Activated naive CD8-positive, alpha-beta T cell (primary cell): ENCODE measurements at regions not wholly inside any gene's neighbourhood (a gene's known extent, or its start where the extent isn't known, plus 50 kb on each side); places are given as distances from the start of the nearest gene placed in this dataset.
"Not testable (repeated sequence)": the region's sequence is repeated elsewhere in the genome, so short reads cannot be mapped to it uniquely, and the experiment has no call there.

Source experiments
- H3K27ac Mint-ChIP-seq: one replicate; pipeline ENCODE4 v1.8.0; 2021; ENCODE audit warnings: mixed read lengths
- H3K27me3 Mint-ChIP-seq: one replicate; pipeline ENCODE4 v1.8.0; 2021; ENCODE audit warnings: mixed read lengths
- H3K36me3 Mint-ChIP-seq: one replicate; pipeline ENCODE4 v1.8.0; 2021; ENCODE audit warnings: mixed read lengths
- H3K4me1 Mint-ChIP-seq: one replicate; pipeline ENCODE4 v1.8.0; 2021; ENCODE audit warnings: low read depth, mixed read lengths
- H3K4me3 Mint-ChIP-seq: one replicate; pipeline ENCODE4 v1.8.0; 2021; ENCODE audit warnings: mild to moderate bottlenecking, mixed read lengths
- H3K9me3 Mint-ChIP-seq: one replicate; pipeline ENCODE4 v1.8.0; 2021; ENCODE audit warnings: low read depth, mixed read lengths

- Mint-ChIP-seq H3K27me3 (no peaks in the 10 kb centered on the region), H3K4me3 (peak overlapping the region; percentile 33), H3K36me3 (peaks cover 16% of the 10 kb centered on the region), H3K27ac (peak overlapping the region; percentile 80), H3K9me3 (peaks cover 13% of the 10 kb centered on the region), H3K4me1 (peaks cover 14% of the 10 kb centered on the region)
Measured at GRCh38 chr2:176781570-176782217, 430.9 kb upstream of the HNRNPA3 start.

- Mint-ChIP-seq H3K27ac (no peak overlapping the region), H3K36me3 (peaks cover 16% of the 10 kb centered on the region), H3K4me1 (peaks cover 14% of the 10 kb centered on the region), H3K27me3 (no peaks in the 10 kb centered on the region), H3K9me3 (peaks cover 13% of the 10 kb centered on the region), H3K4me3 (no peak overlapping the region)
Measured at GRCh38 chr2:176784633-176785200, 427.9 kb upstream of the HNRNPA3 start.

- H3K4me1 Mint-ChIP-seq: no peaks in the 10 kb centered on the region
- peaks cover 9% of the 10 kb centered on the region for H3K27me3 Mint-ChIP-seq
- H3K36me3 Mint-ChIP-seq: no peaks in the 10 kb centered on the region
- no peak overlapping the region for H3K4me3 Mint-ChIP-seq
- no peak overlapping the region for H3K27ac Mint-ChIP-seq
- H3K9me3 Mint-ChIP-seq: no peaks in the 10 kb centered on the region
Measured at GRCh38 chr2:176789751-176790150, 422.8 kb upstream of the HNRNPA3 start.

- Mint-ChIP-seq H3K27ac (no peak overlapping the region), H3K27me3 (peaks cover 9% of the 10 kb centered on the region), H3K36me3 (no peaks in the 10 kb centered on the region), H3K4me3 (no peak overlapping the region), H3K4me1 (no peaks in the 10 kb centered on the region), H3K9me3 (no peaks in the 10 kb centered on the region)
Measured at GRCh38 chr2:176790468-176790867, 422.1 kb upstream of the HNRNPA3 start.

DNA sequence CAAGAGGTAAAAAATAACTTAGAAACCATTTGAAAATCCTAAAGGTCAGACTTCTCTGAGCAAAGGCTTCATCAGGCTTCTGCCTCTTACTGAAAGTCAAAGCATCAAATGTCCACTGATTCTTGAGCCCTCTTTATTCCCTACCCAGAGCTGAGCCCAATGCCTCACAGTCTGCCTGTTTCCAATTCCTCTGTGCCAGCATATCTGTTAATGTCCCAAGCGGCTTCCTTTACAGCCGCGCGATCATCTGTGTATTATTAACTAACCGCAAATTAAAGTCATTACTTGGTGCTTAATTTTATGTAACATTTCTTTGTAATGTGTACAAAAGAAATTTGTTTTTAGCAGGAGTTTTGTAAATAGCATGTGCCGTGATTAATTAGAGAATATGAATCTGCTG, 418.8 kb upstream of the HNRNPA3 start:
- Mint-ChIP-seq H3K9me3 (no peaks in the 10 kb centered on the region), H3K27me3 (peaks cover 11% of the 10 kb centered on the region), H3K27ac (no peak overlapping the region), H3K4me3 (no peak overlapping the region), H3K4me1 (no peaks in the 10 kb centered on the region), H3K36me3 (no peaks in the 10 kb centered on the region)

GRCh38 chr2:176794392-176794791, 418.2 kb upstream of the HNRNPA3 start:
- no peak overlapping the region for H3K4me3 Mint-ChIP-seq
- H3K36me3 Mint-ChIP-seq: no peaks in the 10 kb centered on the region
- no peak overlapping the region for H3K27ac Mint-ChIP-seq
- H3K27me3 Mint-ChIP-seq: peaks cover 11% of the 10 kb centered on the region
- no peaks in the 10 kb centered on the region for H3K9me3 Mint-ChIP-seq
- H3K4me1 Mint-ChIP-seq: no peaks in the 10 kb centered on the region

DNA sequence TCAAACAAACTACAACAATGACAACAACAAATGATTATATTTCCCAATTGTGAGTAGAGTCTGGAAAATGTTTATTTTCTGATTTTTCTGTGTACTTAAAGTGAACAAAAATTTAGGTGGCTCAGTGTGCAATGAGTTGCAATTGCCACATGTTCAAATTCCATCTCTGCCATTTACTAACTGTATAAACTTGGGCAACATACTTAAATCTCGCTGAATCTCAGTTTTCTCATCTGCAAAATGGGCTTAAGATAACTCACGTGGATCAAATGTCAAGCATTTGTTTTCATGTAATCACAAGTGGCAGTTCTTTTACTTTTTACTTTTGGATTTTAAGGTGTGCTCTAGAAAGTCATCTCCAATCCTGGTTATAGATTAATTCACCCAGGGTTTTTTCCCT, 416.8 kb upstream of the HNRNPA3 start:
- Mint-ChIP-seq H3K27ac (no peak overlapping the region), H3K4me3 (no peak overlapping the region), H3K27me3 (peaks cover 11% of the 10 kb centered on the region), H3K36me3 (no peaks in the 10 kb centered on the region), H3K4me1 (no peaks in the 10 kb centered on the region), H3K9me3 (no peaks in the 10 kb centered on the region)

DNA sequence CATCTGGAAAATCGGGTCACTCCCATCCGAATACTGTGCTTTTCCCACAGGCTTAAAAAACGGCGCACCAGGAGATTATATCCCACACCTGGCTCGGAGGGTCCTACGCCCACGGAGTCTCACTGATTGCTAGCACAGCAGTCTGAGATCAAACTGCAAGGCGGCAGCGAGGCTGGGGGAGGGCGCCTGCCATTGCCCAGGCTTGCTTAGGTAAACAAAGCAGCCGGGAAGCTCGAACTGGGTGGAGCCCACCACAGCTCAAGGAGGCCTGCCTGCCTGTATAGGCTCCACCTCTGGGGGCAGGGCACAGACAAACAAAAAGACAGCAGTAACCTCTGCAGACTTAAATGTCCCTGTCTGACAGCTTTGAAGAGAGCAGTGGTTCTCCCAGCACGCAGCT, 415.9 kb upstream of the HNRNPA3 start:
- H3K4me3 Mint-ChIP-seq, H3K27ac Mint-ChIP-seq, H3K4me1 Mint-ChIP-seq: not testable (repeated sequence)

GRCh38 chr2:176804392-176804791, 408.2 kb upstream of the HNRNPA3 start:
- Mint-ChIP-seq H3K36me3 (no peaks in the 10 kb centered on the region), H3K4me3 (no peak overlapping the region), H3K9me3 (no peaks in the 10 kb centered on the region), H3K27me3 (no peaks in the 10 kb centered on the region), H3K4me1 (no peaks in the 10 kb centered on the region), H3K27ac (no peak overlapping the region)

More for the DNA sequence above, 415.9 kb upstream of the HNRNPA3 start:
- H3K9me3 Mint-ChIP-seq, H3K27me3 Mint-ChIP-seq, H3K36me3 Mint-ChIP-seq: not testable (repeated sequence)

GRCh38 chr2:176805345-176805744, 407.2 kb upstream of the HNRNPA3 start:
- no peaks in the 10 kb centered on the region for H3K4me1 Mint-ChIP-seq
- no peak overlapping the region for H3K4me3 Mint-ChIP-seq
- H3K9me3 Mint-ChIP-seq: no peaks in the 10 kb centered on the region
- no peaks in the 10 kb centered on the region for H3K36me3 Mint-ChIP-seq
- no peaks in the 10 kb centered on the region for H3K27me3 Mint-ChIP-seq
- H3K27ac Mint-ChIP-seq: no peak overlapping the region

DNA sequence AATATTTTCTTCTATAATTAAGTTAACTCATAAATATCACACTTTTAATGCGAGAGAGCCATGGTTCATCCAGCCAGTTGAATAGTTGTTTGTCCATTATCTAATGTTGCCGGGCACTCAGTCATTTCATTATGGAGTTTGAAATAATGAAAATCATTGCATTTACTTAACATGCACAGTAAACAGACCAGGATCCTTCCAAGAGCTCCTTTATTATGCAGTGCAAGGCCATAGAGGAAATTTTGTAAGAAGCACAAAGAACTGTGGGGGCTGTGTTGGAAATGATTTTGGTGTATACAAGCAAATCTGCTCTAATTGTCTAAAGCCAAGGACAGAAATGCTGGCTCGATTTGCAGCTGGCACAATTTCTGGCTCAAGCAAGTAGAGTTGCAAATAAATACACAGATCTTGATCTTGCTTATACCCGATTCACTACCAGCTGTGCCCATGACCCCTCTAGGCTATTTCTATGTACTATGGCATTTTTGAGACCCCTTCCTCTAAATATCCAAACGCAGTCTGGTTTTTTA, 400.3 kb upstream of the HNRNPA3 start:
- Mint-ChIP-seq H3K27ac (no peak overlapping the region), H3K27me3 (no peaks in the 10 kb centered on the region), H3K36me3 (no peaks in the 10 kb centered on the region), H3K4me1 (peaks cover 22% of the 10 kb centered on the region), H3K4me3 (no peak overlapping the region), H3K9me3 (no peaks in the 10 kb centered on the region)

DNA sequence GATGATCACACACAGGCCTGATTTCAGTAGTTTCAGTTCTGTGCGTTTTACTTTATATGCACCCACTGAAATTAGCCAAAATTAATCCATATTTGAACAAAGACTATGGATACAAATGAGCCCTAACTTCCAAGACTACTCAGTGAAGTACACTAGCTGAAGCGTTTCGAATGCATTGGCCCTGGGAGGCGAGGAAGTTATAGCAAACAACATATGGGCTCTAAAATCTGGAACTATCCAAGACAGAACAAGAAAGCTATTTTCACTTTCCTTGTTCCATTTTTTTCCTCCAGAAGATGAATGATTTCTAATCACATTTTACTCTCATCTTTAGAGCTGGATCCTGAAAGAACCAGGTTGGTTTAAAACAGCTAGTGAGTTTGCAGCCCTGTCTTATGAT, 399.4 kb upstream of the HNRNPA3 start:
- no peak overlapping the region for H3K27ac Mint-ChIP-seq
- H3K4me1 Mint-ChIP-seq: peaks cover 25% of the 10 kb centered on the region
- no peak overlapping the region for H3K4me3 Mint-ChIP-seq
- H3K9me3 Mint-ChIP-seq: no peaks in the 10 kb centered on the region
- no peaks in the 10 kb centered on the region for H3K36me3 Mint-ChIP-seq
- no peaks in the 10 kb centered on the region for H3K27me3 Mint-ChIP-seq

DNA sequence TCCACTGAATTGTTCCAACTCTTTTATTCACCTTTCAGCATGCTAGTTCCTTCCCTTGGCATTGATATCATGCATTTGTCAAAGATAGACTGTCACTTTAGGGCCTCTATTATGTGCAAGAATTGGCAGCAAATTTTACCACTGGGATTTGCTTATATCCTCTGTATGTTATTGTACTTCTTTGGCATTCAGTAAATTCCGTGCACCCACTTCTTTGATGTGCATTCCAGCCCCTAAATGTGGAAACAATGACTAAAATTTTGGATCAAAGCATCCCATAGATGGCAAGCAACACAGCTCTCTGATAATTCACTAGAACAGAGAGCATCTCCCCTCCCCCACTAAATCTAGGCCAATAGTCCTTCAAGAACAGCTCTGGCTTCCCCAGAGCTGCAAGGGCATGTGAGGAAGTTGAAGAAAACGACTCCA, 399.0 kb upstream of the HNRNPA3 start:
- H3K9me3 Mint-ChIP-seq: no peaks in the 10 kb centered on the region
- H3K4me1 Mint-ChIP-seq: peaks cover 29% of the 10 kb centered on the region
- H3K36me3 Mint-ChIP-seq: no peaks in the 10 kb centered on the region
- H3K27me3 Mint-ChIP-seq: no peaks in the 10 kb centered on the region
- H3K27ac Mint-ChIP-seq: no peak overlapping the region
- no peak overlapping the region for H3K4me3 Mint-ChIP-seq

GRCh38 chr2:176814274-176814673, 398.3 kb upstream of the HNRNPA3 start:
- Mint-ChIP-seq H3K27me3 (no peaks in the 10 kb centered on the region), H3K9me3 (no peaks in the 10 kb centered on the region), H3K27ac (no peak overlapping the region), H3K4me1 (peaks cover 35% of the 10 kb centered on the region), H3K4me3 (no peak overlapping the region), H3K36me3 (no peaks in the 10 kb centered on the region)

DNA sequence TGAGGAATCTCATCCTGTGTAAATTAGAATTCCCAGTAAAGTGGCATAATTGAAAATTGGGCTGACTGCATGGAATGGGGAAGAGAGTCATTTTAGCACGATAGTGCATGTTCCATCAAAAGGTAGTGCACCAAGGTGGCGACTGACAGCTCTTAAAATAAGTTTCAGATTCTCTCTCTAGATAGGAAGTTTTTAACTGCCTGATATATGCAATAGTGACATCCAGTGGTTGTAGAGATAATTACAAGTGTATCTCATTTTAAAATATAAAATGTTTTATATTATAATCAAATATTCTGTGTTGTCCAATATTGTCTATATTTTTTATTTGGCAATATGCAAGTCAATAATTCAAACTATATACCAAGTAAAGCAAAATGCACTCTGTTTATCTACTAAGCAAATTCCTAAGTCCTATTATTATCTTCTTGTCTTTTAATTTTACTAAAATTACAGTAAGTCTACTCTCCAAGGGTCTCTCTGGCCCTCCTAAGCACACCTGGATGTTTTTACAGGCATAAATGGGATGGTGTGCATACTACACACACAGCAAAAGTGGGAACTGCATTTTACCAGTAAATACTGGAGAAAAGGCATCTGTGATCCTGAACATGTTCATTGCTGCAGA, 397.7 kb upstream of the HNRNPA3 start:
- peak overlapping the region; percentile 2 for H3K4me3 Mint-ChIP-seq
- H3K36me3 Mint-ChIP-seq: no peaks in the 10 kb centered on the region
- H3K27me3 Mint-ChIP-seq: no peaks in the 10 kb centered on the region
- H3K27ac Mint-ChIP-seq: no peak overlapping the region
- no peaks in the 10 kb centered on the region for H3K9me3 Mint-ChIP-seq
- peaks cover 41% of the 10 kb centered on the region for H3K4me1 Mint-ChIP-seq
